BE2C (cell line): ENCODE measurements at regions not wholly inside any gene's neighbourhood (a gene's known extent, or its start where the extent isn't known, plus 50 kb on each side); places are given as distances from the start of the nearest gene placed in this dataset.

Experiments used
- DNase-seq: peaks from one replicate; pipeline ENCODE4 v3.0.0-alpha.2; 2020
- H3K27me3 ChIP-seq: fragments of 250-450 bp; sonication (Bioruptor Pico); 2 replicates; pipeline ENCODE4 v1.5.1; 2020; ENCODE audit warnings: mild to moderate bottlenecking
- H3K36me3 ChIP-seq: fragments of 250-450 bp; sonication (Bioruptor Pico); 2 replicates; pipeline ENCODE4 v1.5.1; 2020; ENCODE audit warnings: mild to moderate bottlenecking
- H3K4me1 ChIP-seq: fragments of 250-450 bp; sonication (Bioruptor Pico); 2 replicates; pipeline ENCODE4 v1.5.1; 2020
- H3K4me3 ChIP-seq: 2 replicates; pipeline ENCODE4 v1.5.1; 2011; ENCODE audit warnings: low read depth, low read length
- H3K9me3 ChIP-seq: fragments of 250-450 bp; sonication (Bioruptor Pico); 2 replicates; pipeline ENCODE4 v1.5.1; 2020
- CTCF ChIP-seq: IDR thresholded peaks from 2 replicates; pipeline ENCODE4 v1.5.1; 2012; ENCODE audit warnings: mild to moderate bottlenecking, low read depth, low read length

- no peaks in the 10 kb centered on the region for H3K4me1 ChIP-seq
- no peaks in the 10 kb centered on the region for H3K9me3 ChIP-seq
- H3K36me3 ChIP-seq, result no peaks in the 10 kb centered on the region
- no peak overlapping the region for H3K4me3 ChIP-seq
- no peak for DNase-seq
- peaks cover 4% of the 10 kb centered on the region; the same call in 1 of the 2 replicates for H3K27me3 ChIP-seq
- TF ChIP-seq CTCF, result no peak
Observed at GRCh38 chr6:84353459-84354423, 126.3 kb upstream of the CEP162 start.

DNA sequence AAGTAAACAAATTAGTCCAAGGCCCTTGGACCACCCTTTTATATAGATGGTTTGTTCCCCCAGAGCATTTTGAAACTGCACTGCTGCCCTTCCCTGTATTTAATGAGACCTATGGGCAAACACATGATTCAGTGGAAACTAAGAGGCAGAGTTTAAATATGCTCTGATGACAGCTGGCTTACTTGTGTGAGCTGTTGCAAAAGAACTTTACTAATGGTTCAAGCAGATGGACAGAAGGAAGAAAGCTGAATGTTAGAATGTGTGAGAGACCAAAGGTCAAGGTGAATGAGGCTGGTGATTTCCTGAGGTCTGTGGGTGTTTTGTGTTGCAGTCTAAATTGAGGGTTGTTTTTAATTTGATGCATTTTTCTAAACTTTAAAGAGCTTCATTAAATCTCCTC is 123.0 kb upstream of the CEP162 start:
- Histone ChIP-seq H3K4me3 (no peak overlapping the region), H3K4me1 (no peaks in the 10 kb centered on the region), H3K36me3 (no peaks in the 10 kb centered on the region), H3K9me3 (no peaks in the 10 kb centered on the region), H3K27me3 (no peaks in the 10 kb centered on the region; the same call in 1 of the 2 replicates)
- DNase-seq, result no peak
- TF ChIP-seq CTCF, result no peak

DNA sequence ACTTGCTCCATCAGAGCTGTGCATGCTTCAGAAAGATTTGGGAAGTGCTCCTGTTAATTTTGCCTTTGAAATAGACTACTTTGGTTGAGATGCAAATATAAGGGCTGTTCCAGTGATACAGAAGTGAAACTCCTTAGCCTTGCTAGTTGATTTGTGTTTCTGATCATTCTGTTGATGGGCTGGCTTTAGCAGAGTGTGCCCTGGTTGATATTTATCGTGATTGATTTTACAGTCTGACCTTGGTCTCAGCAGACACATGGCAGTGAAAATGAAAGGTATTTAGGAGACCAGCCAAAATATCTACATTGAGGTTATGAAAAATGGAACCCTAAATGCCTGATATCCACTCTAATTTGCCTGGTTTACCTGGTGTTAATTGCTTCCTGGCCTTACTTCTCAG is 122.1 kb upstream of the CEP162 start:
- DNase-seq, result no peak
- no peak for TF ChIP-seq CTCF
- Histone ChIP-seq H3K36me3 (no peaks in the 10 kb centered on the region), H3K9me3 (no peaks in the 10 kb centered on the region), H3K4me1 (no peaks in the 10 kb centered on the region), H3K27me3 (no peaks in the 10 kb centered on the region; the same call in 1 of the 2 replicates), H3K4me3 (no peak overlapping the region)

DNA sequence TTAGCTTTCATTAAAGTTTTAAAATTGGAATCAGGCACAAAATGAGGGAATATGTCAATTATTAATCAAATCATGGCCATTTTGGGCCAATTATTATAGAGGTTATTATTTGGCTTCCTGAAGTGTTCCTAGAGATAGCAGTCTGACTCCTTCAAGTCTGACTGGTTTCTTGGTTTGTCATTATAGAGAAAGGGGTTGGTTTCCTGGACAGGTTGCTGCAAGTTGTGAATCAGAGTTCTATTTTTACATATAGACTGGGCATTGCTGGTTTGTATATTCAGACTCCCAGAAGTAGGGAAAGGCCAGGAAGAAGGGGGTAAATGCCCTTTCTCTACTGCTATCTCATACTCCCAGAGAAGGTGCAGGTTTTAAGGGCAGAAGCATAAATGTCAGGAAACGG is 121.4 kb upstream of the CEP162 start:
- H3K36me3 ChIP-seq, result no peaks in the 10 kb centered on the region
- DNase-seq, result no peak
- TF ChIP-seq CTCF, result no peak
- no peaks in the 10 kb centered on the region; the same call in 1 of the 2 replicates for H3K27me3 ChIP-seq
- no peak overlapping the region for H3K4me3 ChIP-seq
- H3K9me3 ChIP-seq, result no peaks in the 10 kb centered on the region
- no peaks in the 10 kb centered on the region for H3K4me1 ChIP-seq

DNA sequence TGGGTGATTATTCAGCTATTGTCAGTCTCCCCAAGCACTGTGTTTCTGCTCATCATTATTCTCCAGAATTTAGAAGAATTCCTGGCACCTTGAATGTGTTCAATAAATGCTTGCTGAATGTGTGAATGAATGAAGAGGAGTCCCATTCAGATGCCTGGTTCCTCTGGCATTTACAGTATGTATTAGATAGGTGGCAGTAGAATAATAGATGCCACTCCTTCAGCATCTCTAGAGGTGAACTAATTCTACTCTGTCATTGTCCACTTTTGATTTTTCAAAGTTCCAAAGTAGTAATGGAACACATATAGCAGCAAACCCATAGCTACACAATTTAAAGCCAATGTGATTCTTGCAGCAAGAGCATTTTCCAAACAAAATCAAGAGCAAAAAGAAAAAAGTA is 118.9 kb upstream of the CEP162 start:
- DNase-seq, result no peak
- TF ChIP-seq CTCF, result peak; percentile 22; the same call in 1 of the 2 replicates
- H3K36me3 ChIP-seq, result no peaks in the 10 kb centered on the region
- no peaks in the 10 kb centered on the region; the same call in 1 of the 2 replicates for H3K27me3 ChIP-seq
- H3K9me3 ChIP-seq, result no peaks in the 10 kb centered on the region
- no peaks in the 10 kb centered on the region for H3K4me1 ChIP-seq
- H3K4me3 ChIP-seq, result no peak overlapping the region

- Histone ChIP-seq H3K4me3 (no peak overlapping the region), H3K36me3 (no peaks in the 10 kb centered on the region), H3K4me1 (no peaks in the 10 kb centered on the region), H3K9me3 (no peaks in the 10 kb centered on the region), H3K27me3 (no peaks in the 10 kb centered on the region; the same call in 1 of the 2 replicates)
- no peak for DNase-seq
- no peak for TF ChIP-seq CTCF
Observed at GRCh38 chr6:84344005-84344404, 116.6 kb upstream of the CEP162 start.
